ENCODE measurements at regions not wholly inside any gene's neighbourhood (a gene's known extent, or its start where the extent isn't known, plus 50 kb on each side); places are given as distances from the start of the nearest gene placed in this dataset.
"Not testable (repeated sequence)": the region's sequence is repeated elsewhere in the genome, so short reads cannot be mapped to it uniquely, and the experiment has no call there.

DNA sequence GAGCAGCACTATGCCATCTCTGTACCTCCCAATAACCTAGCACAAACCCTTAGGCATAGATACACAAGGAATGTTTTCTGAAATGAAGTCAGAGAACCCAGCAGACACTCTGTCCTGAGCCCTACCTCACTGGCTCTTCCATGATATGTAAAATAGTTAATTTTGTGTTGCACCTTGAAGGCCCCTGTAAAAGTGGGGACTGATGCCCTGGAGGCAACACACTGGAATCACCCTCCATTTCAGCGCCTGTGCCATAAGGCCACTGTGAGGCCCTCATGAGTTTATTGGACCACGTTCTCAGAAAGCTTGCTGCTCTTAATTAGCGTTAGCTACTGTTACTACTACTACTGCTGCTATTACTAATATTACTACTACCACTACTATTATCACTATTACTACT lies 670.1 kb upstream of the SOX11 start:
- no peak for DNase-seq

GRCh38 chr2:5022708-5023635 lies 669.2 kb upstream of the SOX11 start:
- not testable (repeated sequence) for DNase-seq

GRCh38 chr2:5026571-5027234 lies 665.5 kb upstream of the SOX11 start:
- no peak for DNase-seq

GRCh38 chr2:5035057-5035488 lies 657.1 kb upstream of the SOX11 start:
- DNase-seq = no peak

GRCh38 chr2:5036256-5036655 lies 655.9 kb upstream of the SOX11 start:
- no peak for DNase-seq

- DNase-seq = no peak
These were observed 652.8 kb upstream of the SOX11 start for GRCh38 chr2:5039241-5039975.

- no peak for DNase-seq
These were observed 651.6 kb upstream of the SOX11 start for GRCh38 chr2:5040571-5040970.

DNA sequence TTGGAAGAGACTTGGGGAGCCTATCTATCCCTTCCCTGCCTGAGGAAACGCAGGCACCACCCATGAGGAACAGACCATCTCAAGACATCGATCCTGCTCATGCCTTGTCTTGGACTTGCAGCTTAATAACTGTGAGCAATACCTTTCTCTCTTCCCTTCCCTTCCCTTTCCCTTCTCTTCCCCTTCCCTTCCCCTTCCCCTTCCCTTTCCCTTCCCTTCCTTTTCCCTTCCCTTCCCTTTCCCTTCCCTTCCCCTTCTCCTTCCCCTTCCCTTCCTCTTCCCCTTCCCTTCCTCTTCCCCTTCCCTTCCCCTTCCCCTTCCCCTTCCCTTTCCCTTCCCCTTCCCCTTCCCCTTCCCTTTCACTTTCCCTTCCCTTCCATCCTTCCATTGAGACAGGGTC lies 650.7 kb upstream of the SOX11 start:
- no peak for DNase-seq

DNA sequence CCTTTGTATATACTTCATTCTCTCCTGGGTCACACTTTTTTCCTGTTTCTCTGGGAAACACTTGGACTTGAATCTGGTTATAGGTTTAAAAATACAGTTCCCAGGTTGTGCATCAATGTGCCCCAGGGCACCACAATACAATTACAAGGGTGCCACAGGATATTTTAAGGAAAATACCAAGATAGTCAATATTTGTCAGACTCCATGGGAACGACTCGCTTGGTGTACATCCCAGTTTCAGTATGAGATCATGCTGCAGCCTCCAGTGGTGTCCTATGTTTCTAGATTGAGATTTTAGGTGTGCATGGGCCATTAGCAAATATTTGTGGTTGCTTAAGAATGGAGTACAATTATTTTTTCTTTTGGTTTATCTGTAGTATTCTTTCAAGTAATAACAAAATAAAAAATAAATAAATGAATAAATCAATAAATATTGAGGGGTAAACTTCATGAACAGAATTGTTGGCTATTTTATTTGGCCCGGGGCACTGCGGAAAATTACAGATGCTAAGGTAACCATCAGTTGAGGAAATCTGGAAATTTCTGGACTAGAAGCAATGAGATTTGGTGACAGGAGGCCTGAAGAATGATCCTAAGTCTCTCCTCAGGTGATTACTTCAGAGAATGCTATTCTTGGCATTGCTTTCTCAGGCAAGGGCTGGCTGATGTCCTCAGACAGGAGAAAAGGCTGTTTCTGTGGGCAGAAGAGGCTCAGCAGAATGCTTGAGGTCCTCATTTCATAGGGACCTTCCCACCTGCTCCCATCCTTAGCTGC lies 649.3 kb upstream of the SOX11 start:
- DNase-seq = no peak

GRCh38 chr2:5051300-5051699 lies 640.9 kb upstream of the SOX11 start:
- DNase-seq = no peak

DNA sequence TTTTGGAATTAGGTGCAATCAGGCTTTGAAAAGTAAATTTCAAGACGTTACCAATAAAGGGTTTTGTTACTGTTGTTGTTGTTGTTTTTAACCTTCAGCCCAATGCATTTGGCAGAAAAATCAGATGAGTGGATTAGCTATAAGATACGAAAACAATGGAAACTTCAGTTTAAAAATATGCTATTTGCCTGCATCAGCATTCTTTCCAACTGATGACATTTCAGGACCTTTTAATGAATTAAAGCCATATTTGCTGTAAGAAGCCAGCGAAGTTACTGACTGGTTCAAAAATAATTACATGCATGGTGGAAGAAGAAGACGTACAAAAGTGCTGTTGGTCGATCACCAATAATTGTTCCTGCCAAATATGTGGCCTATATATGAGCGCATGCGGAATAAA lies 639.3 kb upstream of the SOX11 start:
- DNase-seq = no peak

- no peak for DNase-seq
These were observed 634.3 kb upstream of the SOX11 start for GRCh38 chr2:5057891-5058351.

DNA sequence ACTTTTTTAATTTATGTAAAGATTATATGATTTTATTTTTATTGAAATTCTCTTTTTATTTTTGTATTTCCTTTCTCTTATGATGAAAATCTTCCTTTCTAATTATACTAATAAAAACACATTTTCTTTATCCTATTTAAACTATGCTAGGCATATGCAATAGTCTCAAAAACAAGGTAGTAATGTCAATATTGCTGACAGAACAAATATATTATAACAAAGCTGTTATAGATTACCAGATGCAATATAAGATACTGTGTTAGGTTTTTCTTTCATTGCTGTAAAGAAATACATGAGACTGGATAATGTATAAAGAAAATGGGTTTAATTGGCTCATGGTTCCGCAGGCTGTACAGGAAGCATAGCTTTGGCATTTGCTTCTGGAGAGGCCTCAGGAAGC lies 631.2 kb upstream of the SOX11 start:
- no peak for DNase-seq

DNA sequence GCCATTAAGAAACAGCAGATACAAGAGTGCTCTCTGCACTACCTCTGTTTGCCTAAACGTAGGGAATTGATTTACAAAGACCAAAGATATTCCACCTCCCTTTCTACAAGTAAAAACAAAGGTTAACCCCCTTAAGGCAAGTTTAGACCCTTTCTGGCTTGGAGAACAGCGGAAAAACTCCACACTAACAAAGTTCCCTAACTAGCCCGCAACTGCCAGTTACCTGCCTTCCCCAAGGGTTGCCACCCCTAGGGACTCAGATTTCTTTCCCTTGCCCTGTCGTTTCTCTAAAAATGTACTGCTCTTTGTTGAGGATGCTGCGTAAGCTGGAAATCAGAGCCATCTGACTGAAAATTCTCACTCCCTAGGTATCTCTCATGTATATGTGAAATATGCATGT lies 627.5 kb upstream of the SOX11 start:
- no peak for DNase-seq

GRCh38 chr2:5067816-5068215 lies 624.4 kb upstream of the SOX11 start:
- no peak for DNase-seq

GRCh38 chr2:5070257-5070656 lies 621.9 kb upstream of the SOX11 start:
- DNase-seq = no peak

DNA sequence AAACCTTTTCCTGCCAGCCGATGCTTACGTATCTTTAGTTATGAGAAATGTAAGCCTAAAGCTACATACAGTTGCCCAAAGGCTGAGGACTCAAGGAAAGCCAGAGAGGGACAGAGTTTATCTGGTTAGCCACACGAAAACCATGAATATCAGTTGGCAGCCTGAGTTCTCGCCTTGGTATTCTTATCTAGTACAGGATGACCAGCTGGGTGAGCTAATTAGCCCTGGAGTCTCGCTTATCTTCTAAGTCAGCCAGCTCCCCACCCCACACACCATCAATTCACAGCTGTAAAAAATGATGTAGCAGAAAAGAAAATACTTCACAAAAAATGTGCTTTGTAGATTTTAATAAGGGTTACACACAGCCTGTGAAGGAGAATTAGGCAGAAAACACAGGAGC lies 617.5 kb upstream of the SOX11 start:
- DNase-seq = no peak

GRCh38 chr2:5076599-5076998 lies 615.6 kb upstream of the SOX11 start:
- no peak for DNase-seq

DNA sequence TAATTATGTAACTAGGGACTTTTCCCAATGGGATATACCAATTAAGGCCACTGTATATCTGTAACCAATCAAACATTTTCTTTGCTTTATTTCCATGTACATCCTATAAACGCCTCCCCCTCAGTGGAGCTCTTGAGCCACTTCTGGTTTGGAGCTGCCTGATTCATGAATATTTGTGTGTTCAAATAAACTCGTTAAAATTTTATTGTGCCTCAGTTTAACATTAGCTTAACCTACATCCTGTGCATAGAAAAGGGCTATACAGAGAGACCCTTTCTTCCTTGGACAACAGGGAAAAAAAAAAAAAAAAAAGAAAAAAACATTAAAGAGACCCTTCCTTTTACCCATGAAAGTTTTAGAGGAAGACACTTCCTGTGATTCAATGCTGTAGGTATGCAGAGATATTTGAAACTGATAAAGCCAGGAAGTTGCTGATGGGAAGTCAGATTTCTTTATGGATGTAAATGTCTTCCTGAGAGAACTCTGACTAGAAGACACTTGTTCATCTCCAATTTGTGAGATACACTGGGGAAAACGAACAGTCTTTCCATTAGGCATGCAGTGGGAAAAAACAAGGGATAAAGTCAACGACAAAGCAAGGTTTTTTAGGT lies 614.6 kb upstream of the SOX11 start:
- no peak for DNase-seq

DNA sequence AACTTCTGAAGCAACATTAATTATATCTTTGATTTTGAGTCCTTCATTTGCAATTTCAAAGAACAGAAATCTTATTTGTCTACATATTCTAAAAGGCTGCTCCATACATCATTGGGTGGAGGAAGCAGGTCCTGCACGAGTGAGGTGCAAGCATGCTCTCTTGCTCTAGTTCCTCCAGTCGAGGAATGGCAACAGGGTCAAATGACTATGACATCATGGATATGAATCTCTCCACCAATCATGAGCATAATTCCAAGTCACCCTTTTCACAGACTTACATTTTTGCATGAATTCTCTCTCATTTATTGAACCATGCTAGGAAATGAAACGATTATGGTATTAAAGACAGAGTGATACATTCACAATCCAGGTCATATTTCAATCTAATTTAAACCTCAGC lies 608.8 kb upstream of the SOX11 start:
- no peak for DNase-seq

- DNase-seq = no peak
These were observed 602.8 kb upstream of the SOX11 start for GRCh38 chr2:5089409-5089808.

GRCh38 chr2:5093056-5093455 lies 599.1 kb upstream of the SOX11 start:
- no peak for DNase-seq

Data from stimulated activated CD4-positive, alpha-beta T cell treated with anti-CD3 and anti-CD28 coated beads, Interleukin-2, amount 100 ng/mL, for 24 hours (primary cell).